ENCODE measurements at regions not wholly inside any gene's neighbourhood (a gene's known extent, or its start where the extent isn't known, plus 50 kb on each side); places are given as distances from the start of the nearest gene placed in this dataset.

- Mint-ChIP-seq H3K9me3 (ENCODE audit: unreplicated experiment) (no peaks in the 10 kb centered on the region), H3K4me1 (ENCODE audit: insufficient read depth, unreplicated experiment) (peaks cover 11% of the 10 kb centered on the region), H3K4me3 (ENCODE audit: unreplicated experiment) (no peak overlapping the region), H3K27ac (ENCODE audit: low read depth, unreplicated experiment) (no peak overlapping the region), H3K36me3 (ENCODE audit: insufficient read depth, unreplicated experiment) (no peaks in the 10 kb centered on the region), H3K27me3 (ENCODE audit: insufficient read depth, unreplicated experiment) (no peaks in the 10 kb centered on the region)
- DNase-seq (ENCODE audit: unreplicated experiment): peak; percentile 75
- BruUV-seq (replicated peaks): no TSS peak
- ChIA-PET POLR2A (interaction anchor here (1.3 to 1.5 kb wide), 3 partner anchors 20 to 486 kb away, joined by 3 to 6 read pairs (median 4); no protein-coding TSS in a partner anchor), CTCF (interaction anchor here (0.7 to 4.7 kb wide), 19 partner anchors 9 to 876 kb away, joined by 3 to 78 read pairs (median 4); no protein-coding TSS in a partner anchor)
- intact Hi-C loops (cut with micrococcal nuclease): loop anchor here (1.0 kb wide), 2 partner anchors 20 to 487 kb away; no protein-coding TSS in a partner anchor
- TF ChIP-seq CTCF (IDR thresholded peaks at IDR 0.05; ENCODE audit: unreplicated experiment): peak; percentile 56
Observed at GRCh38 chr7:16078076-16078952, 343.0 kb downstream of the CRPPA start.

GRCh38 chr7:16071246-16071857 lies 350.0 kb downstream of the CRPPA start:
- ChIA-PET POLR2A (interaction anchor here (0.7 kb wide), 1 partner anchor 829 kb away, joined by 3 read pairs; no protein-coding TSS in a partner anchor), CTCF (interaction anchor here (0.6 to 1.1 kb wide), 15 partner anchors 9 to 1356 kb away, joined by 3 to 9 read pairs (median 4); no protein-coding TSS in a partner anchor)
- TF ChIP-seq CTCF (IDR thresholded peaks at IDR 0.05; ENCODE audit: unreplicated experiment): peak; percentile 71
- DNase-seq (ENCODE audit: unreplicated experiment): peak; percentile 61
- Mint-ChIP-seq H3K9me3 (ENCODE audit: unreplicated experiment) (no peaks in the 10 kb centered on the region), H3K27ac (ENCODE audit: low read depth, unreplicated experiment) (no peak overlapping the region), H3K36me3 (ENCODE audit: insufficient read depth, unreplicated experiment) (no peaks in the 10 kb centered on the region), H3K4me3 (ENCODE audit: unreplicated experiment) (no peak overlapping the region), H3K4me1 (ENCODE audit: insufficient read depth, unreplicated experiment) (peaks cover 4% of the 10 kb centered on the region), H3K27me3 (ENCODE audit: insufficient read depth, unreplicated experiment) (peaks cover 42% of the 10 kb centered on the region)
- BruUV-seq (replicated peaks): no TSS peak
- intact Hi-C loops (cut with micrococcal nuclease): loop anchor here (1.0 to 5.0 kb wide), 3 partner anchors 349 to 766 kb away; no protein-coding TSS in a partner anchor

- peaks cover 48% of the 10 kb centered on the region for H3K27me3 Mint-ChIP-seq (ENCODE audit: insufficient read depth, unreplicated experiment)
- DNase-seq (ENCODE audit: unreplicated experiment): no peak
- no peaks in the 10 kb centered on the region for H3K36me3 Mint-ChIP-seq (ENCODE audit: insufficient read depth, unreplicated experiment)
- no peak for TF ChIP-seq CTCF (IDR thresholded peaks at IDR 0.05; ENCODE audit: unreplicated experiment)
- CTCF ChIA-PET: interaction anchor here (0.8 to 1.1 kb wide), 6 partner anchors 10 to 746 kb away, joined by 3 to 7 read pairs (median 4); no protein-coding TSS in a partner anchor
- no TSS peak for BruUV-seq (replicated peaks)
- intact Hi-C loops (cut with micrococcal nuclease): loop anchor here (1.0 to 5.0 kb wide), 3 partner anchors 349 to 766 kb away; no protein-coding TSS in a partner anchor
- no peaks in the 10 kb centered on the region for H3K9me3 Mint-ChIP-seq (ENCODE audit: unreplicated experiment)
- H3K4me1 Mint-ChIP-seq (ENCODE audit: insufficient read depth, unreplicated experiment): peaks cover 4% of the 10 kb centered on the region
- no peak overlapping the region for H3K27ac Mint-ChIP-seq (ENCODE audit: low read depth, unreplicated experiment)
- POLR2A ChIA-PET: no interaction called here
- no peak overlapping the region for H3K4me3 Mint-ChIP-seq (ENCODE audit: unreplicated experiment)
Observed at GRCh38 chr7:16070806-16071205, 350.5 kb downstream of the CRPPA start.

GRCh38 chr7:16069998-16070397 lies 351.3 kb downstream of the CRPPA start:
- BruUV-seq (replicated peaks): no TSS peak
- TF ChIP-seq CTCF (IDR thresholded peaks at IDR 0.05; ENCODE audit: unreplicated experiment): no peak
- intact Hi-C loops (cut with micrococcal nuclease): loop anchor here (5.0 kb wide), 1 partner anchor 348 kb away; no protein-coding TSS in a partner anchor
- Mint-ChIP-seq H3K4me3 (ENCODE audit: unreplicated experiment) (no peak overlapping the region), H3K36me3 (ENCODE audit: insufficient read depth, unreplicated experiment) (no peaks in the 10 kb centered on the region), H3K9me3 (ENCODE audit: unreplicated experiment) (no peaks in the 10 kb centered on the region), H3K27me3 (ENCODE audit: insufficient read depth, unreplicated experiment) (peaks cover 56% of the 10 kb centered on the region), H3K4me1 (ENCODE audit: insufficient read depth, unreplicated experiment) (peaks cover 4% of the 10 kb centered on the region), H3K27ac (ENCODE audit: low read depth, unreplicated experiment) (no peak overlapping the region)
- DNase-seq (ENCODE audit: unreplicated experiment): no peak
- POLR2A ChIA-PET: no interaction called here
- CTCF ChIA-PET: interaction anchor here (0.6 to 2.0 kb wide), 5 partner anchors 9 to 743 kb away, joined by 3 to 10 read pairs (median 4); no protein-coding TSS in a partner anchor
